H9 (cell line): ENCODE measurements at regions not wholly inside any gene's neighbourhood (a gene's known extent, or its start where the extent isn't known, plus 50 kb on each side); places are given as distances from the start of the nearest gene placed in this dataset.

ENCODE experiments used
- DNase-seq: peaks from one replicate; pipeline ENCODE4 v3.0.0-alpha.2; 2017
- H2AFZ ChIP-seq: one replicate; pipeline ENCODE4 v1.6.1; 2013; ENCODE audit warnings: mild to moderate bottlenecking, low read length, control low read depth, moderate library complexity
- H2AK5ac ChIP-seq: 2 replicates; pipeline ENCODE4 v1.6.1; 2013; ENCODE audit warnings: low read length, control low read depth, mixed read lengths; ENCODE audit not compliant: insufficient read length
- H2BK120ac ChIP-seq: one replicate; pipeline ENCODE4 v1.6.1; 2013; ENCODE audit warnings: low read depth, mild to moderate bottlenecking, low read length, control low read depth, inconsistent platforms; ENCODE audit not compliant: poor library complexity, severe bottlenecking
- H2BK12ac ChIP-seq: 2 replicates; pipeline ENCODE4 v1.6.1; 2013; ENCODE audit warnings: low read length, control low read depth, mixed read lengths, low read depth; ENCODE audit not compliant: insufficient read length
- H2BK15ac ChIP-seq: 2 replicates; pipeline ENCODE4 v1.6.1; 2013; ENCODE audit warnings: low read depth, low read length, control low read depth
- H2BK20ac ChIP-seq: one replicate; pipeline ENCODE4 v1.6.1; 2013; ENCODE audit warnings: low read depth, mild to moderate bottlenecking, low read length, control low read depth, inconsistent platforms; ENCODE audit not compliant: poor library complexity, severe bottlenecking
- H2BK5ac ChIP-seq: 2 replicates; pipeline ENCODE4 v1.6.1; 2013; ENCODE audit warnings: low read length, control low read depth, mixed read lengths; ENCODE audit not compliant: insufficient read length
- H3K14ac ChIP-seq: 2 replicates; pipeline ENCODE4 v1.6.1; 2013; ENCODE audit warnings: low read length, control low read depth; ENCODE audit not compliant: insufficient read depth
- H3K18ac ChIP-seq: 2 replicates; pipeline ENCODE4 v1.6.1; 2013; ENCODE audit warnings: low read depth, mild to moderate bottlenecking, mixed read lengths, low read length, control low read depth; ENCODE audit not compliant: insufficient read length
- H3K23ac ChIP-seq: 2 replicates; pipeline ENCODE4 v1.6.1; 2013; ENCODE audit warnings: low read length, control low read depth, mixed read lengths, low read depth; ENCODE audit not compliant: insufficient read length
- H3K23me2 ChIP-seq: 2 replicates; pipeline ENCODE4 v1.6.1; 2013; ENCODE audit warnings: low read depth, mild to moderate bottlenecking, mixed read lengths, low read length, control low read depth; ENCODE audit not compliant: insufficient read length, poor library complexity, severe bottlenecking
- H3K27ac ChIP-seq: 2 replicates; pipeline ENCODE4 v1.5.1; 2013; ENCODE audit warnings: low read length, control low read depth, mixed read lengths, low read depth; ENCODE audit not compliant: insufficient read length
- H3K27me3 ChIP-seq: 2 replicates; pipeline ENCODE4 v1.6.1; 2013; ENCODE audit warnings: low read length, control low read depth, inconsistent platforms; ENCODE audit not compliant: insufficient read depth
- H3K4ac ChIP-seq: 2 replicates; pipeline ENCODE4 v1.6.1; 2013; ENCODE audit warnings: low read depth, mild to moderate bottlenecking, control low read depth, inconsistent platforms, low read length, moderate library complexity
- H3K4me1 ChIP-seq: 2 replicates; pipeline ENCODE4 v1.6.1; 2013; ENCODE audit warnings: low read length, control low read depth, inconsistent platforms; ENCODE audit not compliant: insufficient read depth
- H3K4me2 ChIP-seq: 2 replicates; pipeline ENCODE4 v1.6.1; 2013; ENCODE audit warnings: low read length, control low read depth, mixed read lengths; ENCODE audit not compliant: insufficient read length, insufficient read depth
- H3K56ac ChIP-seq: 2 replicates; pipeline ENCODE4 v1.6.1; 2013; ENCODE audit warnings: low read depth, mild to moderate bottlenecking, mixed read lengths, low read length, control low read depth; ENCODE audit not compliant: insufficient read length
- H3K79me1 ChIP-seq: 2 replicates; pipeline ENCODE4 v1.6.1; 2013; ENCODE audit warnings: low read depth, mild to moderate bottlenecking, moderate library complexity, low read length, control low read depth, inconsistent platforms; ENCODE audit not compliant: insufficient read depth, poor library complexity, severe bottlenecking
- H3K79me2 ChIP-seq: 2 replicates; pipeline ENCODE4 v1.6.1; 2013; ENCODE audit warnings: low read length, control low read depth, inconsistent platforms; ENCODE audit not compliant: insufficient read depth
- H3K9ac ChIP-seq: 2 replicates; pipeline ENCODE4 v1.6.1; 2013; ENCODE audit warnings: low read length, control low read depth, mixed read lengths; ENCODE audit not compliant: insufficient read length; ENCODE audit errors: extremely low read depth
- H3K9me3 ChIP-seq: one replicate; pipeline ENCODE4 v1.6.1; 2013; ENCODE audit warnings: low read depth, low read length, inconsistent platforms; ENCODE audit not compliant: control insufficient read depth
- H3T11ph ChIP-seq: one replicate; pipeline ENCODE4 v1.6.1; 2013; ENCODE audit warnings: mild to moderate bottlenecking, low read length, control low read depth, inconsistent platforms
- H4K20me1 ChIP-seq: one replicate; pipeline ENCODE4 v1.6.1; 2013; ENCODE audit not compliant: control insufficient read depth, insufficient read length, insufficient read depth
- H4K5ac ChIP-seq: 2 replicates; pipeline ENCODE4 v1.6.1; 2013; ENCODE audit warnings: low read depth, mild to moderate bottlenecking, mixed read lengths, low read length, control low read depth; ENCODE audit not compliant: insufficient read length
- H4K8ac ChIP-seq: replicated peaks from 2 replicates; pipeline ENCODE4 v1.6.1; 2013; ENCODE audit warnings: low read length, control low read depth, mixed read lengths, low read depth; ENCODE audit not compliant: insufficient read length
- H4K91ac ChIP-seq: 2 replicates; pipeline ENCODE4 v1.6.1; 2013; ENCODE audit warnings: low read depth, mild to moderate bottlenecking, moderate library complexity, mixed read lengths, low read length, control low read depth; ENCODE audit not compliant: insufficient read length
- H3K27ac Mint-ChIP-seq, 3 experiments: 2 replicates in 2 of 3; 3 replicates in 1 of 3; pipeline ENCODE4 v1.8.0; 2020 to 2021; ENCODE audit warnings: mixed read lengths in 3 of 3, mild to moderate bottlenecking in 1 of 3, moderate library complexity in 1 of 3
- H3K27me3 Mint-ChIP-seq: 2 replicates; pipeline ENCODE4 v1.8.0; 2021; ENCODE audit warnings: low read depth, mild to moderate bottlenecking, moderate library complexity, mixed read lengths
- H3K36me3 Mint-ChIP-seq, 3 experiments: 2 replicates in 2 of 3; 3 replicates in 1 of 3; pipeline ENCODE4 v1.8.0; 2020 to 2021; ENCODE audit warnings: low read depth in 3 of 3, mixed read lengths in 3 of 3; ENCODE audit not compliant: insufficient read depth in 1 of 3
- H3K4me1 Mint-ChIP-seq, 2 experiments: 2 replicates each; pipeline ENCODE4 v1.8.0; 2020; ENCODE audit warnings: mixed read lengths in 2 of 2
- H3K4me3 Mint-ChIP-seq, 2 experiments: 2 replicates in 1 of 2; 3 replicates in 1 of 2; pipeline ENCODE4 v1.8.0; 2020 to 2021; ENCODE audit warnings: mild to moderate bottlenecking in 2 of 2, mixed read lengths in 2 of 2, moderate library complexity in 1 of 2
- H3K9me3 Mint-ChIP-seq, 2 experiments: 2 replicates in 1 of 2; 3 replicates in 1 of 2; pipeline ENCODE4 v1.8.0; 2020; ENCODE audit warnings: mild to moderate bottlenecking in 2 of 2, mixed read lengths in 2 of 2, moderate library complexity in 1 of 2
- CTCF ChIP-seq: fragments of 200-600 bp; sonication (generic); conservative IDR thresholded peaks from 3 replicates; pipeline ENCODE4 v1.8.0; 2021; ENCODE audit warnings: antibody characterized with exemption, mild to moderate bottlenecking
- WGBS: extraction: QIAGEN DNeasy Blood & Tissue Kit; methylation state at CpG from one replicate; pipeline ENCODE4 v1.1.7; 2013; ENCODE audit warnings: missing lambda C conversion rate, low lambda C conversion rate, mixed read lengths; ENCODE audit not compliant: insufficient read length; ENCODE audit errors: extremely low coverage; 5-methylcytosine and 5-hydroxymethylcytosine counted together

GRCh38 chr15:96232335-96232734, 98.2 kb upstream of the NR2F2 start:
- Histone ChIP-seq H2BK15ac (no peak overlapping the region), H2AFZ (no peak overlapping the region), H3K79me1 (no peaks in the 10 kb centered on the region), H3T11ph (no peak overlapping the region), H2BK12ac (no peak overlapping the region), H2BK5ac (no peak overlapping the region), H3K79me2 (no peaks in the 10 kb centered on the region), H3K56ac (no peak overlapping the region), H4K8ac (no peak overlapping the region), H3K23me2 (no peaks in the 10 kb centered on the region), H3K4ac (no peak overlapping the region), H3K27me3 (no peaks in the 10 kb centered on the region), H3K9ac (no peak overlapping the region), H3K9me3 (no peaks in the 10 kb centered on the region), H3K23ac (no peak overlapping the region), H3K4me2 (no peak overlapping the region), H3K27ac (no peak overlapping the region), H3K14ac (no peak overlapping the region), H2BK20ac (no peak overlapping the region), H4K91ac (no peak overlapping the region), H3K18ac (no peak overlapping the region), H4K5ac (no peak overlapping the region), H4K20me1 (no peaks in the 10 kb centered on the region), H3K4me1 (peaks cover 3% of the 10 kb centered on the region; the same call in 1 of the 2 replicates), H2AK5ac (no peak overlapping the region), H2BK120ac (no peak overlapping the region)
- no peak overlapping the region for H3K27ac Mint-ChIP-seq
- H3K4me1 Mint-ChIP-seq: peaks cover 16 to 20% of the 10 kb centered on the region in 2 experiments
- no peak for DNase-seq
- WGBS: no CpG with 5 or more reads among the region's 3 CpGs
- no peaks in the 10 kb centered on the region; a peak in 1 of 5 replicates for H3K9me3 Mint-ChIP-seq
- H3K36me3 Mint-ChIP-seq: no peaks in the 10 kb centered on the region; a peak in 2 of 7 replicates
- H3K4me3 Mint-ChIP-seq: no peak overlapping the region
- no peak for TF ChIP-seq CTCF
- H3K27me3 Mint-ChIP-seq: peaks cover 2% of the 10 kb centered on the region; the same call in 1 of the 2 replicates
